ENCODE measurements at regions not wholly inside any gene's neighbourhood (a gene's known extent, or its start where the extent isn't known, plus 50 kb on each side); places are given as distances from the start of the nearest gene placed in this dataset.

- TF ChIP-seq POLR2A (IDR thresholded peaks at IDR 0.05): no peak
- TF ChIP-seq CTCF (IDR thresholded peaks at IDR 0.05): no peak
- Histone ChIP-seq H3K36me3 (replicated peaks in 1 of 2) (no peaks in the 10 kb centered on the region), H3K27ac (no peak overlapping the region), H3K9me3 (replicated peaks in 1 of 3) (no peaks in the 10 kb centered on the region), H3K4me3 (no peak overlapping the region), H3K27me3 (no peaks in the 10 kb centered on the region), H3K4me1 (replicated peaks in 1 of 2) (no peaks in the 10 kb centered on the region)
- intact Hi-C loops (cut with DNase I): no loop called here
- WGBS, 4 donors: 77 to 88% (median 85%) methylated on average over 2 of the region's 2 CpGs
- no peak for DNase-seq
Observed at GRCh38 chr13:48773531-48774275, 120.0 kb downstream of the CYSLTR2 start.

DNA sequence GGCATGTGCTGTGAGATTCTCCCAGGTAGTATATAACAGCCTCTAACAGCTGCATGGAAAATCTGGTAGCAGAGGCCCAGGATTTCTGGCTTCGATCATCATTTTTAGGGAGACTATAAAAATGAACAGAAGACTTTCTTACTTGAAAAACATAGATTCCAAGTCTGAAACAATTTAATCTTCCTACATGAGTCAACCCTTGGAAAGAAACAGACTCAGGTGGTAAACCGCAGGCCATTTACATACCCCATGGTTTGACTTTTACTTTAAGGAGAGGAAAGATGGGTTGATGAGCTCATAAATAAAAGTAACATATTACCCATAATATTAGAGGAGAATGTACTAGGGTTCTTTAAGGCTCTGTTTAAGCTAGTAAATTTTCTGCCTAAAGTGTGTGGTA lies 121.6 kb downstream of the CYSLTR2 start:
- Histone ChIP-seq H3K4me3 (no peak overlapping the region), H3K27me3 (no peaks in the 10 kb centered on the region), H3K36me3 (replicated peaks in 1 of 2) (no peaks in the 10 kb centered on the region), H3K27ac (no peak overlapping the region), H3K4me1 (replicated peaks in 1 of 2) (no peaks in the 10 kb centered on the region), H3K9me3 (replicated peaks in 1 of 3) (peaks cover 0 to 2% (median 0%) of the 10 kb centered on the region in 3 donors)
- WGBS, 4 donors: 92 to 97% (median 95%) methylated on average over 2 of the region's 2 CpGs
- intact Hi-C loops (cut with DNase I): no loop called here
- no peak for TF ChIP-seq CTCF (IDR thresholded peaks at IDR 0.05)
- no peak for TF ChIP-seq POLR2A (IDR thresholded peaks at IDR 0.05)
- no peak for DNase-seq

DNA sequence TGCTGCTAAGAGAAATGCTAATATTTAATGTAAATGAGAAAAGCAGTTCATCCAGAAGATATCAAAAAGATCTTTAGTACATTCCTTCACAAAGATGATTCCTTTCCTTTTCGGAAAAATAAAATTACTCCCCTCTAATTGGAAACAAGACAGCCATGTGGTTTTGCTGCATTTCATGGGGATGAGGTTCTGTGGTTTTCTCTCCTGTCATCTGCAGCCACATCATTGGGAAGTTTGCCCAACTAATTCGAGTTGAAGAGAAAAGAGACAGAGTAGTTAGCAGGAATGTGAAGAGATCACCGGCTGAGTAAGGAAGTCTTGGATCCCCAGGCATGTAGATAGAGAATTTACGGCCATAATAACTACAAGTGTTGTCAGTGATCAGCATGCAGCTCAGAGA lies 122.1 kb downstream of the CYSLTR2 start:
- WGBS, 4 donors: 61 to 72% (median 68%) methylated on average over 4 of the region's 4 CpGs
- DNase-seq: no peak
- Histone ChIP-seq H3K4me3 (no peak overlapping the region), H3K4me1 (replicated peaks in 1 of 2) (no peaks in the 10 kb centered on the region), H3K36me3 (replicated peaks in 1 of 2) (no peaks in the 10 kb centered on the region), H3K27me3 (no peaks in the 10 kb centered on the region), H3K27ac (no peak overlapping the region), H3K9me3 (replicated peaks in 1 of 3) (peaks cover 0 to 8% (median 0%) of the 10 kb centered on the region in 3 donors)
- intact Hi-C loops (cut with DNase I): no loop called here
- TF ChIP-seq CTCF (IDR thresholded peaks at IDR 0.05) (no peak), POLR2A (IDR thresholded peaks at IDR 0.05) (no peak)

- Histone ChIP-seq H3K4me3 (no peak overlapping the region), H3K9me3 (replicated peaks in 1 of 3) (peaks cover 0 to 14% (median 0%) of the 10 kb centered on the region in 3 donors), H3K4me1 (replicated peaks in 1 of 2) (no peaks in the 10 kb centered on the region), H3K36me3 (replicated peaks in 1 of 2) (no peaks in the 10 kb centered on the region), H3K27ac (no peak overlapping the region), H3K27me3 (no peaks in the 10 kb centered on the region)
- WGBS, 4 donors: 90 to 98% (median 91%) methylated on average over 1 of the region's 1 CpG
- no peak for DNase-seq
- intact Hi-C loops (cut with DNase I): no loop called here
- TF ChIP-seq POLR2A (IDR thresholded peaks at IDR 0.05) (no peak), CTCF (IDR thresholded peaks at IDR 0.05) (no peak)
Observed at GRCh38 chr13:48776401-48776800, 122.7 kb downstream of the CYSLTR2 start.
